ENCODE measurements at regions not wholly inside any gene's neighbourhood (a gene's known extent, or its start where the extent isn't known, plus 50 kb on each side); places are given as distances from the start of the nearest gene placed in this dataset.
"Not testable (repeated sequence)": the region's sequence is repeated elsewhere in the genome, so short reads cannot be mapped to it uniquely, and the experiment has no call there.

- DNase-seq, result no peak
Observed at GRCh38 chr6:1445650-1446330, 56.4 kb downstream of the FOXF2 start.

GRCh38 chr6:1449896-1450295 is 60.5 kb downstream of the FOXF2 start:
- DNase-seq, result no peak

GRCh38 chr6:1453024-1453423 is 63.6 kb downstream of the FOXF2 start:
- DNase-seq, result no peak

- not testable (repeated sequence) for DNase-seq
Observed at GRCh38 chr6:1456816-1457215, 67.4 kb downstream of the FOXF2 start.

- DNase-seq, result peak; percentile 52
Observed at GRCh38 chr6:1461207-1461606, 71.8 kb downstream of the FOXF2 start.

- DNase-seq, result no peak
Observed at GRCh38 chr6:1461736-1462135, 72.4 kb downstream of the FOXF2 start.

GRCh38 chr6:1463275-1463674 is 73.9 kb downstream of the FOXF2 start:
- DNase-seq, result no peak

- DNase-seq, result no peak
Observed at GRCh38 chr6:1463751-1464426, 74.5 kb downstream of the FOXF2 start.

GRCh38 chr6:1464781-1465370 is 75.5 kb downstream of the FOXF2 start:
- DNase-seq, result no peak

- DNase-seq, result no peak
Observed at GRCh38 chr6:1468126-1468525, 78.8 kb downstream of the FOXF2 start.

- DNase-seq, result no peak
Observed at GRCh38 chr6:1470040-1470439, 80.7 kb downstream of the FOXF2 start.

GRCh38 chr6:1472643-1473042 is 83.3 kb downstream of the FOXF2 start:
- no peak for DNase-seq

GRCh38 chr6:1473166-1473565 is 83.8 kb downstream of the FOXF2 start:
- DNase-seq, result no peak

GRCh38 chr6:1473598-1473997 is 84.2 kb downstream of the FOXF2 start:
- DNase-seq, result no peak

- DNase-seq, result no peak
Observed at GRCh38 chr6:1474205-1474604, 84.8 kb downstream of the FOXF2 start.

- DNase-seq, result no peak
Observed at GRCh38 chr6:1475174-1475573, 85.8 kb downstream of the FOXF2 start.

- no peak for DNase-seq
Observed at GRCh38 chr6:1477432-1478090, 88.2 kb downstream of the FOXF2 start.

GRCh38 chr6:1478163-1478826 is 88.9 kb downstream of the FOXF2 start:
- not testable (repeated sequence) for DNase-seq

GRCh38 chr6:1479095-1479494 is 89.7 kb downstream of the FOXF2 start:
- DNase-seq, result no peak

GRCh38 chr6:1479601-1480221 is 90.3 kb downstream of the FOXF2 start:
- DNase-seq, result no peak

- no peak for DNase-seq
Observed at GRCh38 chr6:1481286-1481685, 91.9 kb downstream of the FOXF2 start.

- peak; percentile 58 for DNase-seq
Observed at GRCh38 chr6:1482381-1483166, 93.2 kb downstream of the FOXF2 start.
